HepG2 (cell line): ENCODE measurements at regions not wholly inside any gene's neighbourhood (a gene's known extent, or its start where the extent isn't known, plus 50 kb on each side); places are given as distances from the start of the nearest gene placed in this dataset.

ENCODE experiments used
- ARID2 ChIP-seq: sonication (generic); formaldehyde crosslinking; IDR thresholded peaks from 2 replicates; pipeline ENCODE4 v1.8.1; 2022; ENCODE audit warnings: mild to moderate bottlenecking, missing genetic modification reagents, borderline replicate concordance
- ARNT2 ChIP-seq: sonication (generic); formaldehyde crosslinking; IDR thresholded peaks from 2 replicates; pipeline ENCODE4 v1.8.0; 2022; ENCODE audit warnings: mild to moderate bottlenecking, low read depth, missing genetic modification reagents, moderate library complexity
- ATF3 ChIP-seq: sonication (generic); formaldehyde crosslinking; IDR thresholded peaks from 2 replicates; pipeline ENCODE4 v1.4.0; 2020; ENCODE audit warnings: missing genetic modification reagents
- DRAP1 ChIP-seq: IDR thresholded peaks from 2 replicates; pipeline ENCODE4 v1.6.1; 2016; ENCODE audit warnings: missing genetic modification reagents, missing compliant biosample characterization
- FIP1L1 ChIP-seq: fragments of 200-400 bp; formaldehyde crosslinking; IDR thresholded peaks from 2 replicates; pipeline ENCODE4 v1.6.1; 2018; ENCODE audit warnings: low read depth, mild to moderate bottlenecking, low read length, moderate library complexity, borderline replicate concordance; ENCODE audit not compliant: insufficient read depth
- FOXO4 ChIP-seq: sonication (generic); formaldehyde crosslinking; conservative IDR thresholded peaks from 2 replicates; pipeline ENCODE4 v1.8.1; 2023; ENCODE audit warnings: missing genetic modification reagents
- HDAC6 ChIP-seq: fragments of 200-600 bp; sonication (generic); IDR thresholded peaks from 2 replicates; pipeline ENCODE4 v1.7.0; 2017; ENCODE audit warnings: mild to moderate bottlenecking, antibody characterized with exemption, low read length, low read depth
- KLF15 ChIP-seq: sonication (generic); formaldehyde crosslinking; IDR thresholded peaks from 2 replicates; pipeline ENCODE4 v1.8.1; 2023; ENCODE audit warnings: borderline replicate concordance, mild to moderate bottlenecking, inconsistent platforms, missing genetic modification reagents, mixed read lengths
- MAX ChIP-seq: IDR thresholded peaks from 2 replicates; pipeline ENCODE4 v1.6.1; 2012; ENCODE audit warnings: inconsistent platforms
- MIER3 ChIP-seq: IDR thresholded peaks from 2 replicates; pipeline ENCODE4 v1.6.1; 2016; ENCODE audit warnings: missing compliant biosample characterization, borderline replicate concordance
- MIXL1 ChIP-seq: IDR thresholded peaks from 2 replicates; pipeline ENCODE4 v1.6.1; 2016
- NR3C1 ChIP-seq: sonication (generic); formaldehyde crosslinking; IDR thresholded peaks from 2 replicates; pipeline ENCODE4 v1.4.0; 2020; ENCODE audit warnings: missing genetic modification reagents
- PHB2 ChIP-seq: fragments of 450-650 bp; IDR thresholded peaks from 2 replicates; pipeline ENCODE4 v1.6.1; 2018; ENCODE audit not compliant: partially characterized antibody
- REXO4 ChIP-seq: sonication (generic); formaldehyde crosslinking; IDR thresholded peaks from 2 replicates; pipeline ENCODE4 v1.8.0; 2022; ENCODE audit warnings: missing genetic modification reagents, mild to moderate bottlenecking, borderline replicate concordance
- SMAD3 ChIP-seq: sonication (generic); formaldehyde crosslinking; IDR thresholded peaks from 2 replicates; pipeline ENCODE4 v1.4.0; 2020; ENCODE audit warnings: missing genetic modification reagents
- TAF1 ChIP-seq: sonication (generic); formaldehyde crosslinking; IDR thresholded peaks from 2 replicates; pipeline ENCODE4 v1.4.0; 2020; ENCODE audit warnings: missing genetic modification reagents
- TSC22D2 ChIP-seq: sonication (generic); formaldehyde crosslinking; IDR thresholded peaks from 2 replicates; pipeline ENCODE4 v1.5.1; 2020; ENCODE audit warnings: missing genetic modification reagents, mild to moderate bottlenecking, borderline replicate concordance
- U2AF2 ChIP-seq: fragments of 200-400 bp; formaldehyde crosslinking; IDR thresholded peaks from 2 replicates; pipeline ENCODE4 v1.6.1; 2017; ENCODE audit warnings: low read depth, mild to moderate bottlenecking, low read length
- ZBTB20 ChIP-seq: sonication (generic); formaldehyde crosslinking; IDR thresholded peaks from 2 replicates; pipeline ENCODE4 v1.8.1; 2023; ENCODE audit warnings: missing genetic modification reagents, low read depth, mild to moderate bottlenecking, borderline replicate concordance
- ZFP91 ChIP-seq: sonication (generic); formaldehyde crosslinking; IDR thresholded peaks from 2 replicates; pipeline ENCODE4 v1.9.0; 2022; ENCODE audit warnings: missing genetic modification reagents, mild to moderate bottlenecking, borderline replicate concordance
- ZMYM4 ChIP-seq: sonication (generic); formaldehyde crosslinking; IDR thresholded peaks from 2 replicates; pipeline ENCODE4 v1.8.1; 2023; ENCODE audit warnings: mild to moderate bottlenecking, missing genetic modification reagents
- ZNF317 ChIP-seq: sonication (generic); formaldehyde crosslinking; IDR thresholded peaks from 2 replicates; pipeline ENCODE4 v1.5.0; 2020; ENCODE audit warnings: mild to moderate bottlenecking, missing genetic modification reagents
- ZNF44 ChIP-seq: sonication (generic); formaldehyde crosslinking; IDR thresholded peaks from 2 replicates; pipeline ENCODE4 v1.5.1; 2020; ENCODE audit warnings: mild to moderate bottlenecking, missing genetic modification reagents
- ZNF546 ChIP-seq: sonication (generic); formaldehyde crosslinking; conservative IDR thresholded peaks from 2 replicates; pipeline ENCODE4 v1.8.1; 2023; ENCODE audit warnings: mild to moderate bottlenecking, missing genetic modification reagents
- ZNF547 ChIP-seq: sonication (generic); formaldehyde crosslinking; IDR thresholded peaks from 2 replicates; pipeline ENCODE4 v1.5.1; 2020; ENCODE audit warnings: mild to moderate bottlenecking, missing genetic modification reagents
- ZNF740 ChIP-seq: sonication (generic); formaldehyde crosslinking; IDR thresholded peaks from 2 replicates; pipeline ENCODE4 v1.4.0; 2020; ENCODE audit warnings: missing genetic modification reagents
- ZNF792 ChIP-seq: IDR thresholded peaks from 2 replicates; pipeline ENCODE4 v1.6.1; 2016
- ZSCAN29 ChIP-seq: sonication (generic); formaldehyde crosslinking; conservative IDR thresholded peaks from 2 replicates; pipeline ENCODE4 v1.4.0; 2020; ENCODE audit warnings: mild to moderate bottlenecking, missing genetic modification reagents

- TF ChIP-seq ZFP91 (CRISPR knock-in tag) (no peak), ATF3 (CRISPR knock-in tag) (no peak), ZNF317 (CRISPR knock-in tag) (no peak), ZNF792 (CRISPR knock-in tag) (peak; percentile 59), ZNF44 (CRISPR knock-in tag) (no peak), ZMYM4 (CRISPR knock-in tag) (peak; percentile 93), ZBTB20 (CRISPR knock-in tag) (no peak), DRAP1 (CRISPR knock-in tag) (peak; percentile 45; the same call in 1 of the 2 replicates), REXO4 (no peak), HDAC6 (no peak), PHB2 (no peak), TSC22D2 (CRISPR knock-in tag) (no peak), FIP1L1 (no peak), ARID2 (CRISPR knock-in tag) (no peak), NR3C1 (CRISPR knock-in tag) (no peak), ZNF740 (no peak), ZNF546 (CRISPR knock-in tag) (no peak), ZSCAN29 (CRISPR knock-in tag) (0 out of 2 replicates have a peak, but pooled peaks have one; percentile 56), MAX (no peak; the same call in 1 of the 2 replicates), MIER3 (CRISPR knock-in tag) (peak; percentile 60; the same call in 1 of the 2 replicates), KLF15 (CRISPR knock-in tag) (no peak), MIXL1 (peak; percentile 86; the same call in 1 of the 2 replicates), U2AF2 (no peak), SMAD3 (CRISPR knock-in tag) (0 out of 2 replicates have a peak, but pooled peaks have one; percentile 32), ZNF547 (CRISPR knock-in tag) (no peak), FOXO4 (no peak), TAF1 (CRISPR knock-in tag) (peak; percentile 24; the same call in 1 of the 2 replicates), ARNT2 (CRISPR knock-in tag) (peak; percentile 55; the same call in 1 of the 2 replicates)
Measured at GRCh38 chr14:54291491-54292191, 105.2 kb upstream of the CDKN3 start (continued).
